HUES48 (cell line): ENCODE measurements at regions not wholly inside any gene's neighbourhood (a gene's known extent, or its start where the extent isn't known, plus 50 kb on each side); places are given as distances from the start of the nearest gene placed in this dataset.

Experiments used
- H3K27ac ChIP-seq: one replicate; pipeline ENCODE4 v1.7.0; 2013; ENCODE audit warnings: low read depth, low read length, inconsistent platforms
- H3K27me3 ChIP-seq: 2 replicates; pipeline ENCODE4 v1.6.1; 2013; ENCODE audit warnings: mild to moderate bottlenecking, low read length; ENCODE audit not compliant: control insufficient read depth, insufficient read depth
- H3K36me3 ChIP-seq: 2 replicates; pipeline ENCODE4 v1.6.1; 2013; ENCODE audit warnings: low read length; ENCODE audit not compliant: control insufficient read depth, insufficient read depth
- H3K4me1 ChIP-seq: 2 replicates; pipeline ENCODE4 v1.6.1; 2013; ENCODE audit warnings: mild to moderate bottlenecking, low read length; ENCODE audit not compliant: control insufficient read depth, insufficient read depth
- H3K4me3 ChIP-seq: 2 replicates; pipeline ENCODE4 v1.5.1; 2013; ENCODE audit warnings: mild to moderate bottlenecking, low read depth, low read length
- H3K9ac ChIP-seq: 2 replicates; pipeline ENCODE4 v1.6.1; 2013; ENCODE audit warnings: mild to moderate bottlenecking, low read depth, low read length, moderate library complexity
- H3K9me3 ChIP-seq: 2 replicates; pipeline ENCODE4 v1.6.1; 2013; ENCODE audit warnings: low read length; ENCODE audit not compliant: control insufficient read depth, insufficient read depth

- Histone ChIP-seq H3K27me3 (no peaks in the 10 kb centered on the region), H3K36me3 (no peaks in the 10 kb centered on the region), H3K9ac (no peak overlapping the region), H3K4me1 (peaks cover 5% of the 10 kb centered on the region; the same call in 1 of the 2 replicates), H3K27ac (no peak overlapping the region), H3K4me3 (no peak overlapping the region), H3K9me3 (no peaks in the 10 kb centered on the region)
Observed at GRCh38 chr10:44822349-44822748, 88.8 kb upstream of the TMEM72 start.

- no peak overlapping the region for H3K9ac ChIP-seq
- peaks cover 5% of the 10 kb centered on the region; the same call in 1 of the 2 replicates for H3K4me1 ChIP-seq
- H3K36me3 ChIP-seq: no peaks in the 10 kb centered on the region
- no peaks in the 10 kb centered on the region for H3K27me3 ChIP-seq
- no peak overlapping the region for H3K27ac ChIP-seq
- H3K4me3 ChIP-seq: no peak overlapping the region
- no peaks in the 10 kb centered on the region for H3K9me3 ChIP-seq
Observed at GRCh38 chr10:44822966-44823365, 88.2 kb upstream of the TMEM72 start.

GRCh38 chr10:44824607-44825006 lies 86.5 kb upstream of the TMEM72 start:
- Histone ChIP-seq H3K4me1 (peaks cover 5% of the 10 kb centered on the region; the same call in 1 of the 2 replicates), H3K27ac (no peak overlapping the region), H3K4me3 (no peak overlapping the region)

GRCh38 chr10:44827431-44828006 lies 83.6 kb upstream of the TMEM72 start:
- H3K36me3 ChIP-seq: no peaks in the 10 kb centered on the region
- no peak overlapping the region for H3K9ac ChIP-seq
- peaks cover 5% of the 10 kb centered on the region; the same call in 1 of the 2 replicates for H3K4me1 ChIP-seq
- H3K4me3 ChIP-seq: no peak overlapping the region
- H3K9me3 ChIP-seq: no peaks in the 10 kb centered on the region
- no peaks in the 10 kb centered on the region for H3K27me3 ChIP-seq
- no peak overlapping the region for H3K27ac ChIP-seq

More at GRCh38 chr10:44824607-44825006, 86.5 kb upstream of the TMEM72 start:
- H3K36me3 ChIP-seq: no peaks in the 10 kb centered on the region
- H3K27me3 ChIP-seq: no peaks in the 10 kb centered on the region
- no peaks in the 10 kb centered on the region for H3K9me3 ChIP-seq
- H3K9ac ChIP-seq: no peak overlapping the region

- no peak overlapping the region for H3K27ac ChIP-seq
- H3K27me3 ChIP-seq: no peaks in the 10 kb centered on the region
- H3K9me3 ChIP-seq: no peaks in the 10 kb centered on the region
- peaks cover 5% of the 10 kb centered on the region; the same call in 1 of the 2 replicates for H3K4me1 ChIP-seq
- no peak overlapping the region for H3K4me3 ChIP-seq
- no peaks in the 10 kb centered on the region for H3K36me3 ChIP-seq
- H3K9ac ChIP-seq: no peak overlapping the region
Observed at GRCh38 chr10:44828508-44829142, 82.5 kb upstream of the TMEM72 start.

- peaks cover 5% of the 10 kb centered on the region; the same call in 1 of the 2 replicates for H3K4me1 ChIP-seq
- H3K27me3 ChIP-seq: no peaks in the 10 kb centered on the region
- H3K36me3 ChIP-seq: no peaks in the 10 kb centered on the region
- no peak overlapping the region for H3K27ac ChIP-seq
- no peaks in the 10 kb centered on the region for H3K9me3 ChIP-seq
- H3K9ac ChIP-seq: no peak overlapping the region
- H3K4me3 ChIP-seq: no peak overlapping the region
Observed at GRCh38 chr10:44829426-44829825, 81.7 kb upstream of the TMEM72 start.

GRCh38 chr10:44830022-44830421 lies 81.1 kb upstream of the TMEM72 start:
- H3K36me3 ChIP-seq: no peaks in the 10 kb centered on the region
- no peak overlapping the region for H3K27ac ChIP-seq
- H3K9me3 ChIP-seq: no peaks in the 10 kb centered on the region
- no peak overlapping the region for H3K9ac ChIP-seq
- H3K4me1 ChIP-seq: no peaks in the 10 kb centered on the region
- no peaks in the 10 kb centered on the region for H3K27me3 ChIP-seq
- H3K4me3 ChIP-seq: no peak overlapping the region

GRCh38 chr10:44831581-44831980 lies 79.6 kb upstream of the TMEM72 start:
- H3K4me3 ChIP-seq: no peak overlapping the region
- H3K9ac ChIP-seq: no peak overlapping the region
- no peaks in the 10 kb centered on the region for H3K9me3 ChIP-seq
- no peaks in the 10 kb centered on the region for H3K27me3 ChIP-seq
- H3K27ac ChIP-seq: no peak overlapping the region
- no peaks in the 10 kb centered on the region for H3K4me1 ChIP-seq
- no peaks in the 10 kb centered on the region for H3K36me3 ChIP-seq

- no peaks in the 10 kb centered on the region for H3K36me3 ChIP-seq
- no peak overlapping the region for H3K9ac ChIP-seq
- H3K4me1 ChIP-seq: no peaks in the 10 kb centered on the region
- H3K9me3 ChIP-seq: no peaks in the 10 kb centered on the region
- no peak overlapping the region for H3K27ac ChIP-seq
- H3K4me3 ChIP-seq: no peak overlapping the region
- no peaks in the 10 kb centered on the region for H3K27me3 ChIP-seq
Observed at GRCh38 chr10:44832595-44833390, 78.3 kb upstream of the TMEM72 start.

GRCh38 chr10:44834131-44834530 lies 77.0 kb upstream of the TMEM72 start:
- Histone ChIP-seq H3K36me3 (no peaks in the 10 kb centered on the region), H3K4me3 (no peak overlapping the region), H3K9me3 (no peaks in the 10 kb centered on the region), H3K9ac (no peak overlapping the region), H3K27ac (no peak overlapping the region), H3K4me1 (no peaks in the 10 kb centered on the region), H3K27me3 (no peaks in the 10 kb centered on the region)

GRCh38 chr10:44835300-44835699 lies 75.8 kb upstream of the TMEM72 start:
- no peak overlapping the region for H3K9ac ChIP-seq
- H3K36me3 ChIP-seq: no peaks in the 10 kb centered on the region
- H3K27ac ChIP-seq: no peak overlapping the region
- H3K9me3 ChIP-seq: no peaks in the 10 kb centered on the region
- no peak overlapping the region for H3K4me3 ChIP-seq
- H3K27me3 ChIP-seq: no peaks in the 10 kb centered on the region
- no peaks in the 10 kb centered on the region for H3K4me1 ChIP-seq
